C4-2B (cell line): ENCODE measurements at regions not wholly inside any gene's neighbourhood (a gene's known extent, or its start where the extent isn't known, plus 50 kb on each side); places are given as distances from the start of the nearest gene placed in this dataset.

Experiments
- CTCF ChIP-seq: fragments of 450-650 bp; conservative IDR thresholded peaks from 2 replicates; pipeline ENCODE4 v1.5.1; 2017; ENCODE audit warnings: mild to moderate bottlenecking
- ZFX ChIP-seq: fragments of 450-650 bp; IDR thresholded peaks from 2 replicates; pipeline ENCODE4 v1.6.1; 2017

- TF ChIP-seq CTCF (no peak), ZFX (no peak)
Measured at GRCh38 chr6:14455427-14455826, 337.9 kb downstream of the CD83 start.
